HG03457 (cell line): ENCODE measurements at regions not wholly inside any gene's neighbourhood (a gene's known extent, or its start where the extent isn't known, plus 50 kb on each side); places are given as distances from the start of the nearest gene placed in this dataset.
"Not testable (repeated sequence)": the region's sequence is repeated elsewhere in the genome, so short reads cannot be mapped to it uniquely, and the experiment has no call there.

Experiments
- ATAC-seq: cut with Tn5 transposase; IDR thresholded peaks from one replicate; pipeline ENCODE4 v1.9.1; 2021; ENCODE audit warnings: moderate number of reproducible peaks; ENCODE audit not compliant: unreplicated experiment

DNA sequence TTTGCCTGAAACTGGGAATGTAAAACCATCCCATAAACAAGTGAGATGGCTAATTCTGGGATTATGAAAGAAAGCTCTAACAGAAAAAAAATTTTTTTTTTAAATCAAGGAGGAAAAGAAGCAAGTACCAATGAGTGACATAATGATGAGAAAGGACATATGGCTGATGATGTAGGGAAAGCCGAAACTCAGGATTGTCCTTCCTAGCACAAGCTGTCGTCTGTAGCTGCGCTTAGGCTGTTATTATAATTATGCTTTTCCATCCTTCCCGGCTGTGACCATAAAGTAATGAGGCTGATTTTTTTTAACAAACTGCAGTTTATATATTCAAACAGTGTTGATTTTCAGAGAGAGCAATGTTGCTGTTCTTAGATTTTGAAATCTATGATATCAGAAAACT is 209.8 kb upstream of the NOCT start:
- no peak for ATAC-seq

GRCh38 chr4:138804711-138805110 is 210.9 kb upstream of the NOCT start:
- ATAC-seq = no peak

- ATAC-seq = no peak
Observed at GRCh38 chr4:138803051-138803450, 212.5 kb upstream of the NOCT start.

- ATAC-seq = no peak
Observed at GRCh38 chr4:138802499-138802898, 213.1 kb upstream of the NOCT start.

DNA sequence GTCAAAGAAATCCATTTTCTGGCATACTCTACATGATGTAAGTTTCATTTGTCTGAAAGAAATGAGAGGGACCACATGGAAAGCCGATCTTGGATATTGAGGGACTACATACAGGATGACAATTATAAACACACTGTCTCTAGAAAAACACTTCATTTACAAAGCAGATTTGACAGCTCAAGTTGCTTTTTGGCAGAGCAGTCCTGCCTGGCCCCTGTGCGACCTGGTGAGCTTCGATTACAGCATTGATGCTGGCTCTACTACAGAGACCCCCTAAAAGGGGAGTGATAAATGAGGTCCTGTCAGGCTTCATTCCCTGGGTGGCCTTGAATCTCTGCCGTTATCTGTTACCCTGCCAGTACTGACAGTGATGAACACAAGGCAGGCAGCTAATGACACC is 215.2 kb upstream of the NOCT start:
- ATAC-seq = no peak

DNA sequence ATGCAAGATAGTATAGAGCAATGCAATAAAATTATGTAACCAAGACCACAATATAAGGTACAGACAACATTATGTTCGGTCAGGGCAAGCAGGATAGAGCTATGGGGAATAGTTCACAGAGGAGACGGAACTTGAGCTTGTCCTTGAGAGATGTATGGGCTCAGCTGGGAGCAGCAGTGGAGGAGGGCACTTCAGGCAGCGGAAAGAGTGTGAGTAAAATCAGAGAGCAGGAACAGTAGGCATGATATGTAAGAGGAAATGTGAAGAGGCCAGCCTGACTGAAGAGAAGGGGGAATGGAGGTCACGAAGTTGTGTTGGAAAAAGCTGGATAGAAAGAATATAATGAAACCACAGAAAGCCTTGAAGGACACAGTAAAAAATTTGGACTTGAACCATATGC is 217.2 kb upstream of the NOCT start:
- no peak for ATAC-seq

DNA sequence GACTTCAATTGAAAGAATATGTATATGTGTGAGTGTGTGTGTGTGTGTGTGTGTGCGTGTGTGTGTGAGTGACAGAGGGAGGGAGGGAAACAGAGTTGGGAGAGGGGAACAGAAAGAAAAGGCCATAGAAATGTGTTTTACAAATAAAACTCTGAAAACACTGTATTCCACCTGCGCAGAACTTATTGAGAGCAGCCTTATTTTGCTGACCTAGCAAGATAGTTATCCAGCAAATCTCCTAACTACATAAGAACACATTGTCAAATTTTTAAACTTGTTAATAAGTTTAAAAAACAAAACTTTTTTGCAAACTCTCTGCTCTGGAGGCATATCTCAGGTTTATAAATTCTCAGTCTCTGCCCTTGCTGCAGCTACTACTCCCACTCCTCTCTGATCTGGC is 217.9 kb upstream of the NOCT start:
- no peak for ATAC-seq

- ATAC-seq = no peak
Observed at GRCh38 chr4:138796761-138797160, 218.8 kb upstream of the NOCT start.

- no peak for ATAC-seq
Observed at GRCh38 chr4:138790706-138791340, 224.8 kb upstream of the NOCT start.

DNA sequence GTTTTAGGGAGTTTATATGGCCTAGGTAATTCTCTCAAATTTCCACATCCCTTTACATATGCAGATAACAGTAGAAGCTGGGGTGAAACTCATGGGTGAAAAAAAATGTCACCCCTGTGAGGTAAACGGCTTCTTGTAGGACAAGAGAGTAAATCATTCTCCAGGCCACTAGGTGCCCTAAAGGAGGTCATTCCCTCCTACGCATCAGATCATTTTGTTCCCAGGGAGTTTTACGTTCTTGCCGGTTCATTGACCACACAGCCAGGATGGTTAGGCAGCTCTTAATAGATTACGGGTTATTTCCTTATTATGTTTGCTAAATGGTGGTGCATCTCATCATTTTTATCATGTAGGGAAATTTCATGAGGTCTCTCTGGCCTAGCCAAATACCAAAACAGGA is 225.8 kb upstream of the NOCT start:
- ATAC-seq = no peak

GRCh38 chr4:138788857-138789256 is 226.7 kb upstream of the NOCT start:
- no peak for ATAC-seq

- no peak for ATAC-seq
Observed at GRCh38 chr4:138788267-138788790, 227.3 kb upstream of the NOCT start.

- ATAC-seq = not testable (repeated sequence)
Observed at GRCh38 chr4:138779761-138780160, 235.8 kb upstream of the NOCT start.

- ATAC-seq = no peak
Observed at GRCh38 chr4:138775890-138776289, 239.7 kb upstream of the NOCT start.

DNA sequence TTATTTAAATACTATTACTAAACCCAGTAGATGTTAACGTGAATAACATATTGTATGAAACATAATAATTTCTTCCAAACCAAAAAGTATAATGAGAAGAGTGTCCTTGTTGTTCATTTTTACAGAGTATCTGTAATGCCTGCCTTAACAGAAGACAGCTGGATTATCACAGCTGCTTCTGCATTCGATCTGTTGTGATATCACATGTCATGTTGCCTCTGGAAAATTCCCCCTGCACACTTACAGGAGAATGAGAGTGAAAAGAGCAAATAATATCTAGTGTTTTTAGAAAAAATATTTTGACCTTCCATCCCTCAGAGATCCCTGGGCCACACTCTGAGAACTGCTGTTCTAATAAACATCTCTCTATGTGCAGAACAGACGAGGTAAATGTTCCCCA is 240.1 kb upstream of the NOCT start:
- no peak for ATAC-seq

DNA sequence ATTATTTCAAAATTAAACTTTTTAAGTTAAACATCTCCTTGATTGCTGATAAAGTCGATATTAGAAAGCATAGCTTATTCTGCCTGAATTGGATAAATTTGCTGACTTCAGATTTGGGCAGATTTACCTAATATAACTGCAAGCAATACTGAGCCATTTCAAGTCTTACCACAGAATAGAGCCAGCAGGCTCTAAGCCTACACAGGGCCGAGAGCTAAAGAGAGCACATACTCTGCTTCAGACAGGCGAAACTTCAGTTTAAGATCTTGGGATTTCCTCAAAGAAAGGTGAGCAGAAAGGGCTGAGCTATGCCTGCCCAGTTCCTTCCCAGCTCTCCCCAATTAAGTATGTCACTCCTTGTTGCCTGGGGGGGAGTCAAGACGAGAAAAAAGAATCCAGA is 240.6 kb upstream of the NOCT start:
- ATAC-seq = no peak

DNA sequence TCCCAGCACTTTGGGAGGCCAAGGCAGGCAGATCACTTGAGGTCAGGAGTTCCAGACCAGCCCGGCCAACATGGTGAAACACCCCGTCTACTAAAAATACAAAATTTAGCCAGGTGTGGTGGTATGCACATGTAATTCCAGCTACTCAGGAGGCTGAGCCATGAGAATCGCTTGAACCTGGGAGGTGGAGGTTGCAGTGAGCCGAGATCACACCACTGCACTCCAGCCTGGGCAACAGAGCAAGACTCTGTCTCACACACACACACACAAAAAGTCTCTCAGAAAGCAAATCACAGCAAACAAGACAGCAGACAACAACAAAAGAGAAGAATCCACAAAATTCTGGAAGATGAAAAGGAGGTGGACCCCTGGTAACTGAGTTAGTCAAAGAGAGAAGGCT is 241.5 kb upstream of the NOCT start:
- not testable (repeated sequence) for ATAC-seq

DNA sequence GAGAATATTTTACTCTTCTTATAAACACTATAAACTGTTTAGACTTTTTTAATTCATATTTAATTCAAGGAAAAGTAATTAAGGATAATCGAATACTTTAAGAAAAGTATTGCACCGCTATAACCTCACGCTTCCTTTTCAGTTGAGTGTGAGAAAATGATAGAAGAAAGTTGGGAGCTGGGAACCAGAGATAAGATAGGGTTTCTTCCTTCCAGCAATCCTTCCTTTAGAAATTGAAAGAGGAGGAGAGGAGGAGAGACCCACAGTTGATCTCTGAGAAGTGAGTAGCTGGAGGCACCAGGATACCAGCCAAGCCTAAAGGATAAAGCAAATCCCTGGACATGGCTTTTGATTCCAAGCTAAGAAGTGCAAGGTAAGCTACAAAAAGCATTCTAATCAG is 242.3 kb upstream of the NOCT start:
- no peak for ATAC-seq

DNA sequence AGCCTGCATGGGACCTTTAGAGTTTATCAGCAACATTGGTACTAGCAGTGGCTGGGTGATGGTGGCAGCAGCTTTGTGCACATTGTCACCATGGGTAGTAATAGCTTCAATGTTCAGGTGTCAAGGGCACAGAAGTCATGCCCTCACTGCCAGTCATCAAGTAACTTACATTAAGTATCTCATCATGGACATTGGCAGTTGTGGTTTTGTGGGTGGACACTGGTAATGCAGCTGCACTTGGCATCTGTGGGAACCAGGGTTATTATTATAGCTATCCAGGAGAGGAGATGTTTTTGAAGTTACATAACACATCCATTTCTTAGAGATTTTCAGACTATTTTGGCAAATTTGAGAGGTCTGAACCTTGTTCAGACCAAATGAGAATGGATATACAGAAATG is 243.2 kb upstream of the NOCT start:
- no peak for ATAC-seq

- ATAC-seq = no peak
Observed at GRCh38 chr4:138770818-138771217, 244.8 kb upstream of the NOCT start.

DNA sequence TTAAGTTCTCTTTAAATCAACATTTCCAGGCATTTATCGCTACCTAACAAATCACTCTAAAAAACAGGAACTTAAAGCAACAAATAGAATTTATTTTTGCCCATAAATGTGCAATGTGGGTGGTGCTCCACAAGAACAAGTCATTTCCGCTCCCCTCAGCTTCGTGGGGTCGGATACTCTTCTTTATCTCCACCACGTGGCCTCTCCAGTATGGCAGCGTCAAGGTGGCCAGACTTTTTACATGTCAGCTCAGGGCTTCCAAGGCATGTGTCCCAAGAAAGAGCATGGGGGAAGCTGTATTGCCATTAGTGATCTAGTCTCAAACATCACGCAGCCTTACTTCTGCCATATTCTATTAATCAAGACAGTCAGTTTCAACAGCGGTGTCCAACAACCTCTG is 249.2 kb upstream of the NOCT start:
- ATAC-seq = no peak

DNA sequence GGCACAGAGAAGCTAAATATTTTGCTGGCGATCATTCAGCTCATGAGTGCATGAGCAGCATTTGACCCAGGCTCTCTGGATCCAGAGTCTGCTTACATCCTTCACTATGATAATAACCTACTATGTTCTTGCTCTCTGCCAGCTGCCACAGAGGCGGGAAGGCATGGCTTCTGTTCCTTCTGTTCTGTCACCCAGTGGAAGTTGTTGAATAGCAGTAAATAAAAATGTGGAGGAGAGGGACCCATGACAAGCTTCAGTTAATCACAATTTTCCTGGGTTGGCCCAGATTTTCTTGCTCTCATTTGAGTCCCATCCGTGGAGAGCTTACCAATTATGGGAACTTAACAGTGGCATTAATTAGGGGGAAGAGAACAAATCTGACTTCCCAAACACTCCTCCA is 250.1 kb upstream of the NOCT start:
- ATAC-seq = no peak

DNA sequence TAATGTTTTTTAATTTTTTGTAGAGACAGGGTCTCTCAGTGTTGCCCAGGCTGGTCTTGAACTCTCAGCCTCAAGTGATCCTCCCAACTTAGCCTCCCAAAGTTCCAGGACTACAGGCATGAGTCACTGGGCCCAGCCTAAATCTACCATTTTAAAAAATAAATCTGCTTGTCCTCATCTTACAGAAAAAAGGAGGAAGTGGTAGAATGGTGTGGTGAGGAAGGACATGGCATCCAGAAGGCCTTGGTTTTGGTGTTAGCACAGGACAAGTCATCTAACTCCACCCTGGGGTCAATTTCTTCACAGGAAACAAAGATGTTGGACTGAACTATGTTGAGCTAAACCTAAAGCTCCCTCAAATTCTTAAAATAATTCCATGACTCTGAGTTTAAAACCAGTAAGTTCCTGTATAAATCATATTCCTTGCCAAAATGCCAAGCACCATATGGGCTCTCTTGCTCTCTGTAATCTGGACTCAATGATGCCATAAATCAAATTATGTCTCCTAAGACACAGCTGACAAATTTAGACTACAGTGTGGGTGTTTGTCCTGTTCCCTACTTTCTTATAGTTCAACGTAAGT is 253.9 kb upstream of the NOCT start:
- no peak for ATAC-seq
